ENCODE measurements at regions not wholly inside any gene's neighbourhood (a gene's known extent, or its start where the extent isn't known, plus 50 kb on each side); places are given as distances from the start of the nearest gene placed in this dataset.

DNA sequence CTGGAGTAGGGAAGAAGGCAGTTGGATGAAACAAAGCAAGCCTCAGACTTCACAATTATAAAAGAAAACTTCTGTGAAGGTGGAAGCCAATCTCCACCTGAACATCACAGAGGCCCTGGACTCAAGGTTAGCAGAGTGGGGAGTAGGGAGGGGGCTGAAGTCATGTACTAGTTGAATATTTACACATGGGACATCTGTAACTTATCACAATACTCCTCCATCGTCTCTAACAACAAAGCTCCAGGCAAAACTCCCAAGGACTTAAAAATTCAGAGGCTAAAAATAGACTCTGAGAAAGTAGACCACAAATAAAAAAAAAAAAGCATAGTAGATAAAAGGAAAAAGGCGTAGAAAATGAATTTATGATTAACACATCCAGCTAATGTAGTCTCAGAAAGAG, 326.3 kb upstream of the PKN2 start:
- TF ChIP-seq, protein P1, sequence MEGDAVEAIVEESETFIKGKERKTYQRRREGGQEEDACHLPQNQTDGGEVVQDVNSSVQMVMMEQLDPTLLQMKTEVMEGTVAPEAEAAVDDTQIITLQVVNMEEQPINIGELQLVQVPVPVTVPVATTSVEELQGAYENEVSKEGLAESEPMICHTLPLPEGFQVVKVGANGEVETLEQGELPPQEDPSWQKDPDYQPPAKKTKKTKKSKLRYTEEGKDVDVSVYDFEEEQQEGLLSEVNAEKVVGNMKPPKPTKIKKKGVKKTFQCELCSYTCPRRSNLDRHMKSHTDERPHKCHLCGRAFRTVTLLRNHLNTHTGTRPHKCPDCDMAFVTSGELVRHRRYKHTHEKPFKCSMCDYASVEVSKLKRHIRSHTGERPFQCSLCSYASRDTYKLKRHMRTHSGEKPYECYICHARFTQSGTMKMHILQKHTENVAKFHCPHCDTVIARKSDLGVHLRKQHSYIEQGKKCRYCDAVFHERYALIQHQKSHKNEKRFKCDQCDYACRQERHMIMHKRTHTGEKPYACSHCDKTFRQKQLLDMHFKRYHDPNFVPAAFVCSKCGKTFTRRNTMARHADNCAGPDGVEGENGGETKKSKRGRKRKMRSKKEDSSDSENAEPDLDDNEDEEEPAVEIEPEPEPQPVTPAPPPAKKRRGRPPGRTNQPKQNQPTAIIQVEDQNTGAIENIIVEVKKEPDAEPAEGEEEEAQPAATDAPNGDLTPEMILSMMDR (IDR thresholded peaks at IDR 0.05): no peak
- TF ChIP-seq EP300 (IDR thresholded peaks at IDR 0.05) (no peak), POLR2AphosphoS5 (IDR thresholded peaks at IDR 0.05) (no peak), POLR2A (IDR thresholded peaks at IDR 0.05) (no peak)

Measured in suprapubic skin (tissue), 4 donors.